H9 (cell line): ENCODE measurements at regions not wholly inside any gene's neighbourhood (a gene's known extent, or its start where the extent isn't known, plus 50 kb on each side); places are given as distances from the start of the nearest gene placed in this dataset.
A peak's percentile ranks its signal among the peaks of the same experiment; 100 is the strongest.

Source experiments
- DNase-seq: peaks from one replicate; pipeline ENCODE4 v3.0.0-alpha.2; 2017
- H2AFZ ChIP-seq: one replicate; pipeline ENCODE4 v1.6.1; 2013; ENCODE audit warnings: mild to moderate bottlenecking, low read length, control low read depth, moderate library complexity
- H2AK5ac ChIP-seq: 2 replicates; pipeline ENCODE4 v1.6.1; 2013; ENCODE audit warnings: low read length, control low read depth, mixed read lengths; ENCODE audit not compliant: insufficient read length
- H2BK120ac ChIP-seq: one replicate; pipeline ENCODE4 v1.6.1; 2013; ENCODE audit warnings: low read depth, mild to moderate bottlenecking, low read length, control low read depth, inconsistent platforms; ENCODE audit not compliant: poor library complexity, severe bottlenecking
- H2BK12ac ChIP-seq: 2 replicates; pipeline ENCODE4 v1.6.1; 2013; ENCODE audit warnings: low read length, control low read depth, mixed read lengths, low read depth; ENCODE audit not compliant: insufficient read length
- H2BK15ac ChIP-seq: 2 replicates; pipeline ENCODE4 v1.6.1; 2013; ENCODE audit warnings: low read depth, low read length, control low read depth
- H2BK20ac ChIP-seq: one replicate; pipeline ENCODE4 v1.6.1; 2013; ENCODE audit warnings: low read depth, mild to moderate bottlenecking, low read length, control low read depth, inconsistent platforms; ENCODE audit not compliant: poor library complexity, severe bottlenecking
- H2BK5ac ChIP-seq: 2 replicates; pipeline ENCODE4 v1.6.1; 2013; ENCODE audit warnings: low read length, control low read depth, mixed read lengths; ENCODE audit not compliant: insufficient read length
- H3K14ac ChIP-seq: 2 replicates; pipeline ENCODE4 v1.6.1; 2013; ENCODE audit warnings: low read length, control low read depth; ENCODE audit not compliant: insufficient read depth
- H3K18ac ChIP-seq: 2 replicates; pipeline ENCODE4 v1.6.1; 2013; ENCODE audit warnings: low read depth, mild to moderate bottlenecking, mixed read lengths, low read length, control low read depth; ENCODE audit not compliant: insufficient read length
- H3K23ac ChIP-seq: 2 replicates; pipeline ENCODE4 v1.6.1; 2013; ENCODE audit warnings: low read length, control low read depth, mixed read lengths, low read depth; ENCODE audit not compliant: insufficient read length
- H3K23me2 ChIP-seq: 2 replicates; pipeline ENCODE4 v1.6.1; 2013; ENCODE audit warnings: low read depth, mild to moderate bottlenecking, mixed read lengths, low read length, control low read depth; ENCODE audit not compliant: insufficient read length, poor library complexity, severe bottlenecking
- H3K27ac ChIP-seq: 2 replicates; pipeline ENCODE4 v1.5.1; 2013; ENCODE audit warnings: low read length, control low read depth, mixed read lengths, low read depth; ENCODE audit not compliant: insufficient read length
- H3K27me3 ChIP-seq: 2 replicates; pipeline ENCODE4 v1.6.1; 2013; ENCODE audit warnings: low read length, control low read depth, inconsistent platforms; ENCODE audit not compliant: insufficient read depth
- H3K4ac ChIP-seq: 2 replicates; pipeline ENCODE4 v1.6.1; 2013; ENCODE audit warnings: low read depth, mild to moderate bottlenecking, control low read depth, inconsistent platforms, low read length, moderate library complexity
- H3K4me1 ChIP-seq: 2 replicates; pipeline ENCODE4 v1.6.1; 2013; ENCODE audit warnings: low read length, control low read depth, inconsistent platforms; ENCODE audit not compliant: insufficient read depth
- H3K4me2 ChIP-seq: 2 replicates; pipeline ENCODE4 v1.6.1; 2013; ENCODE audit warnings: low read length, control low read depth, mixed read lengths; ENCODE audit not compliant: insufficient read length, insufficient read depth
- H3K56ac ChIP-seq: 2 replicates; pipeline ENCODE4 v1.6.1; 2013; ENCODE audit warnings: low read depth, mild to moderate bottlenecking, mixed read lengths, low read length, control low read depth; ENCODE audit not compliant: insufficient read length
- H3K79me1 ChIP-seq: 2 replicates; pipeline ENCODE4 v1.6.1; 2013; ENCODE audit warnings: low read depth, mild to moderate bottlenecking, moderate library complexity, low read length, control low read depth, inconsistent platforms; ENCODE audit not compliant: insufficient read depth, poor library complexity, severe bottlenecking
- H3K79me2 ChIP-seq: 2 replicates; pipeline ENCODE4 v1.6.1; 2013; ENCODE audit warnings: low read length, control low read depth, inconsistent platforms; ENCODE audit not compliant: insufficient read depth
- H3K9ac ChIP-seq: 2 replicates; pipeline ENCODE4 v1.6.1; 2013; ENCODE audit warnings: low read length, control low read depth, mixed read lengths; ENCODE audit not compliant: insufficient read length; ENCODE audit errors: extremely low read depth
- H3K9me3 ChIP-seq: one replicate; pipeline ENCODE4 v1.6.1; 2013; ENCODE audit warnings: low read depth, low read length, inconsistent platforms; ENCODE audit not compliant: control insufficient read depth
- H3T11ph ChIP-seq: one replicate; pipeline ENCODE4 v1.6.1; 2013; ENCODE audit warnings: mild to moderate bottlenecking, low read length, control low read depth, inconsistent platforms
- H4K20me1 ChIP-seq: one replicate; pipeline ENCODE4 v1.6.1; 2013; ENCODE audit not compliant: control insufficient read depth, insufficient read length, insufficient read depth
- H4K5ac ChIP-seq: 2 replicates; pipeline ENCODE4 v1.6.1; 2013; ENCODE audit warnings: low read depth, mild to moderate bottlenecking, mixed read lengths, low read length, control low read depth; ENCODE audit not compliant: insufficient read length
- H4K8ac ChIP-seq: replicated peaks from 2 replicates; pipeline ENCODE4 v1.6.1; 2013; ENCODE audit warnings: low read length, control low read depth, mixed read lengths, low read depth; ENCODE audit not compliant: insufficient read length
- H4K91ac ChIP-seq: 2 replicates; pipeline ENCODE4 v1.6.1; 2013; ENCODE audit warnings: low read depth, mild to moderate bottlenecking, moderate library complexity, mixed read lengths, low read length, control low read depth; ENCODE audit not compliant: insufficient read length
- H3K27ac Mint-ChIP-seq, 3 experiments: 2 replicates in 2 of 3; 3 replicates in 1 of 3; pipeline ENCODE4 v1.8.0; 2020 to 2021; ENCODE audit warnings: mixed read lengths in 3 of 3, mild to moderate bottlenecking in 1 of 3, moderate library complexity in 1 of 3
- H3K27me3 Mint-ChIP-seq: 2 replicates; pipeline ENCODE4 v1.8.0; 2021; ENCODE audit warnings: low read depth, mild to moderate bottlenecking, moderate library complexity, mixed read lengths
- H3K36me3 Mint-ChIP-seq, 3 experiments: 2 replicates in 2 of 3; 3 replicates in 1 of 3; pipeline ENCODE4 v1.8.0; 2020 to 2021; ENCODE audit warnings: low read depth in 3 of 3, mixed read lengths in 3 of 3; ENCODE audit not compliant: insufficient read depth in 1 of 3
- H3K4me1 Mint-ChIP-seq, 2 experiments: 2 replicates each; pipeline ENCODE4 v1.8.0; 2020; ENCODE audit warnings: mixed read lengths in 2 of 2
- H3K4me3 Mint-ChIP-seq, 2 experiments: 2 replicates in 1 of 2; 3 replicates in 1 of 2; pipeline ENCODE4 v1.8.0; 2020 to 2021; ENCODE audit warnings: mild to moderate bottlenecking in 2 of 2, mixed read lengths in 2 of 2, moderate library complexity in 1 of 2
- H3K9me3 Mint-ChIP-seq, 2 experiments: 2 replicates in 1 of 2; 3 replicates in 1 of 2; pipeline ENCODE4 v1.8.0; 2020; ENCODE audit warnings: mild to moderate bottlenecking in 2 of 2, mixed read lengths in 2 of 2, moderate library complexity in 1 of 2
- WGBS: extraction: QIAGEN DNeasy Blood & Tissue Kit; methylation state at CpG from one replicate; pipeline ENCODE4 v1.1.7; 2013; ENCODE audit warnings: missing lambda C conversion rate, low lambda C conversion rate, mixed read lengths; ENCODE audit not compliant: insufficient read length; ENCODE audit errors: extremely low coverage; 5-methylcytosine and 5-hydroxymethylcytosine counted together
- TF ChIP-seq, protein P1 (sequence below): fragments of 200-600 bp; sonication (generic); conservative IDR thresholded peaks from 3 replicates; pipeline ENCODE4 v1.8.0; 2021; ENCODE audit warnings: antibody characterized with exemption, mild to moderate bottlenecking

DNA sequence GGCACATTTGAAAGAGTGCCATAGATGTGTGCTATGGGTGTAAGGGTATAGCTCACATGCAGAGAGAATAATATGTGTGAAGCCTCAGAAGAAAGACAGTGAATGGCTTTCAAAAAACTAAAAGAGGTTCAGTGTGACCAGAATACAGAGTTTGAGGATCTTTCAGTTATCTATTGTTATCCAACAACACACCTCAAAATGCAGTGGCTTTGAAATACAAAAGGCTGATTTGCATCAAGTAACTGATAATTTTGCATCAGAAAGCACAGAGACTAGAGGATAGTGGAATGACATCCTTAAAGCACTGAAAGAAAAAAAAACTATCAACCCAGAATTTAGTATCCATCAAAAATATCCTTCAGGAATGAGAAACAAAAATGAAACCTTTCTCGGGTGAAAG lies 131.6 kb upstream of the IGF1 start:
- Mint-ChIP-seq H3K27ac (peak overlapping the region; percentile 74 to 94 (median 90); a peak in 6 of 7 replicates), H3K36me3 (peaks cover 11 to 24% (median 20%) of the 10 kb centered on the region in 3 experiments), H3K4me3 (peak overlapping the region; percentile 39 to 54; a peak in 3 of 5 replicates), H3K4me1 (peaks cover 35 to 45% of the 10 kb centered on the region in 2 experiments), H3K27me3 (peaks cover 2% of the 10 kb centered on the region; the same call in 1 of the 2 replicates), H3K9me3 (peaks cover 23% of the 10 kb centered on the region in 2 experiments)
- Histone ChIP-seq H3K27me3 (no peaks in the 10 kb centered on the region), H4K5ac (no peak overlapping the region), H3K14ac (no peak overlapping the region), H3T11ph (no peak overlapping the region), H3K9me3 (no peaks in the 10 kb centered on the region), H3K4me1 (0 out of 2 replicates have a peak, but pooled peaks cover 5% of the 10 kb centered on the region), H2BK120ac (no peak overlapping the region), H3K79me1 (no peaks in the 10 kb centered on the region), H2AFZ (no peak overlapping the region), H4K91ac (no peak overlapping the region), H4K8ac (no peak overlapping the region), H4K20me1 (no peaks in the 10 kb centered on the region), H3K9ac (no peak overlapping the region), H2AK5ac (no peak overlapping the region), H3K23me2 (no peaks in the 10 kb centered on the region), H3K4me2 (peak overlapping the region; percentile 28), H2BK12ac (no peak overlapping the region), H2BK20ac (no peak overlapping the region), H3K4ac (no peak overlapping the region), H3K56ac (no peak overlapping the region), H2BK5ac (no peak overlapping the region), H3K79me2 (no peaks in the 10 kb centered on the region), H2BK15ac (no peak overlapping the region), H3K23ac (no peak overlapping the region), H3K27ac (peak overlapping the region; percentile 37), H3K18ac (no peak overlapping the region)
- no CpG with 5 or more reads among the region's 1 CpG for WGBS
- no peak for DNase-seq
- TF ChIP-seq, protein P1, sequence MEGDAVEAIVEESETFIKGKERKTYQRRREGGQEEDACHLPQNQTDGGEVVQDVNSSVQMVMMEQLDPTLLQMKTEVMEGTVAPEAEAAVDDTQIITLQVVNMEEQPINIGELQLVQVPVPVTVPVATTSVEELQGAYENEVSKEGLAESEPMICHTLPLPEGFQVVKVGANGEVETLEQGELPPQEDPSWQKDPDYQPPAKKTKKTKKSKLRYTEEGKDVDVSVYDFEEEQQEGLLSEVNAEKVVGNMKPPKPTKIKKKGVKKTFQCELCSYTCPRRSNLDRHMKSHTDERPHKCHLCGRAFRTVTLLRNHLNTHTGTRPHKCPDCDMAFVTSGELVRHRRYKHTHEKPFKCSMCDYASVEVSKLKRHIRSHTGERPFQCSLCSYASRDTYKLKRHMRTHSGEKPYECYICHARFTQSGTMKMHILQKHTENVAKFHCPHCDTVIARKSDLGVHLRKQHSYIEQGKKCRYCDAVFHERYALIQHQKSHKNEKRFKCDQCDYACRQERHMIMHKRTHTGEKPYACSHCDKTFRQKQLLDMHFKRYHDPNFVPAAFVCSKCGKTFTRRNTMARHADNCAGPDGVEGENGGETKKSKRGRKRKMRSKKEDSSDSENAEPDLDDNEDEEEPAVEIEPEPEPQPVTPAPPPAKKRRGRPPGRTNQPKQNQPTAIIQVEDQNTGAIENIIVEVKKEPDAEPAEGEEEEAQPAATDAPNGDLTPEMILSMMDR, result no peak
